ENCODE measurements at regions not wholly inside any gene's neighbourhood (a gene's known extent, or its start where the extent isn't known, plus 50 kb on each side); places are given as distances from the start of the nearest gene placed in this dataset.
A peak's percentile ranks its signal among the peaks of the same experiment; 100 is the strongest.
"Not testable (repeated sequence)": the region's sequence is repeated elsewhere in the genome, so short reads cannot be mapped to it uniquely, and the experiment has no call there.

GRCh38 chr18:70535041-70535440 is 246.2 kb downstream of the SOCS6 start:
- no peak for DNase-seq

GRCh38 chr18:70525322-70525721 is 236.5 kb downstream of the SOCS6 start:
- DNase-seq: not testable (repeated sequence)

GRCh38 chr18:70523792-70524182 is 234.9 kb downstream of the SOCS6 start:
- no peak for DNase-seq

GRCh38 chr18:70523035-70523791 is 234.4 kb downstream of the SOCS6 start:
- no peak for DNase-seq

GRCh38 chr18:70522183-70522680 is 233.4 kb downstream of the SOCS6 start:
- DNase-seq: no peak

GRCh38 chr18:70520867-70521266 is 232.0 kb downstream of the SOCS6 start:
- no peak for DNase-seq

- no peak for DNase-seq
Measured at GRCh38 chr18:70513502-70514171, 224.8 kb downstream of the SOCS6 start.

- no peak for DNase-seq
Measured at GRCh38 chr18:70507970-70508369, 219.1 kb downstream of the SOCS6 start.

GRCh38 chr18:70506511-70506910 is 217.7 kb downstream of the SOCS6 start:
- DNase-seq: no peak

GRCh38 chr18:70503060-70503459 is 214.2 kb downstream of the SOCS6 start:
- no peak for DNase-seq

GRCh38 chr18:70501358-70501757 is 212.5 kb downstream of the SOCS6 start:
- DNase-seq: no peak

- DNase-seq: no peak
Measured at GRCh38 chr18:70500748-70501147, 211.9 kb downstream of the SOCS6 start.

GRCh38 chr18:70499218-70499691 is 210.4 kb downstream of the SOCS6 start:
- DNase-seq: no peak

GRCh38 chr18:70496353-70497294 is 207.8 kb downstream of the SOCS6 start:
- DNase-seq: no peak

- no peak for DNase-seq
Measured at GRCh38 chr18:70494524-70494923, 205.7 kb downstream of the SOCS6 start.

- DNase-seq: no peak
Measured at GRCh38 chr18:70493461-70493860, 204.6 kb downstream of the SOCS6 start.

GRCh38 chr18:70491734-70492348 is 203.0 kb downstream of the SOCS6 start:
- peak; percentile 14 for DNase-seq

- no peak for DNase-seq
Measured at GRCh38 chr18:70489986-70490933, 201.4 kb downstream of the SOCS6 start.

GRCh38 chr18:70489571-70489970 is 200.7 kb downstream of the SOCS6 start:
- DNase-seq: no peak

- DNase-seq: no peak
Measured at GRCh38 chr18:70469916-70470315, 181.1 kb downstream of the SOCS6 start.

GRCh38 chr18:70468861-70469547 is 180.2 kb downstream of the SOCS6 start:
- no peak for DNase-seq
